ENCODE measurements at regions not wholly inside any gene's neighbourhood (a gene's known extent, or its start where the extent isn't known, plus 50 kb on each side); places are given as distances from the start of the nearest gene placed in this dataset.

GRCh38 chr6:2375443-2375842 lies 130.0 kb upstream of the GMDS start:
- H3K9me3 ChIP-seq (ENCODE audit: low read length) = no peaks in the 10 kb centered on the region
- no peaks in the 10 kb centered on the region for H3K79me2 ChIP-seq (ENCODE audit: insufficient read depth, low read length)
- no peak overlapping the region for H3K9ac ChIP-seq (ENCODE audit: low read length)
- H3K4me2 ChIP-seq (ENCODE audit: low read length) = no peak overlapping the region
- TF ChIP-seq CTCF (IDR thresholded peaks at IDR 0.05; ENCODE audit: low read length) (no peak), EZH2 (IDR thresholded peaks at IDR 0.05; ENCODE audit: borderline replicate concordance, low read length) (no peak)
- H4K20me1 ChIP-seq (ENCODE audit: insufficient read depth, low read length) = no peaks in the 10 kb centered on the region
- H2AFZ ChIP-seq (ENCODE audit: low read length) = no peak overlapping the region
- no peaks in the 10 kb centered on the region for H3K4me1 ChIP-seq (ENCODE audit: insufficient read depth, low read length, severe bottlenecking)
- H3F3A ChIP-seq (ENCODE audit: insufficient read depth, low read length) = no peaks in the 10 kb centered on the region
- H3K36me3 ChIP-seq (ENCODE audit: insufficient read depth, low read length) = no peaks in the 10 kb centered on the region
- no peak overlapping the region for H3K4me3 ChIP-seq (ENCODE audit: low read depth, low read length, poor library complexity, severe bottlenecking)
- H3K9me2 ChIP-seq (ENCODE audit: low read depth, low read length) = no peaks in the 10 kb centered on the region
- no peaks in the 10 kb centered on the region for H3K27me3 ChIP-seq (ENCODE audit: insufficient read depth, low read length)
- no peak overlapping the region for H3K27ac ChIP-seq (ENCODE audit: low read depth, low read length, poor library complexity, severe bottlenecking)

GRCh38 chr6:2369606-2370005 lies 124.2 kb upstream of the GMDS start:
- no peaks in the 10 kb centered on the region for H3K9me3 ChIP-seq (ENCODE audit: low read length)
- no peaks in the 10 kb centered on the region for H4K20me1 ChIP-seq (ENCODE audit: insufficient read depth, low read length)
- no peaks in the 10 kb centered on the region for H3K79me2 ChIP-seq (ENCODE audit: insufficient read depth, low read length)
- no peaks in the 10 kb centered on the region for H3K27me3 ChIP-seq (ENCODE audit: insufficient read depth, low read length)
- no peak overlapping the region for H3K4me2 ChIP-seq (ENCODE audit: low read length)
- H3K9me2 ChIP-seq (ENCODE audit: low read depth, low read length) = no peaks in the 10 kb centered on the region
- H3K4me1 ChIP-seq (ENCODE audit: insufficient read depth, low read length, severe bottlenecking) = no peaks in the 10 kb centered on the region
- no peak overlapping the region for H3K27ac ChIP-seq (ENCODE audit: low read depth, low read length, poor library complexity, severe bottlenecking)
- H3K36me3 ChIP-seq (ENCODE audit: insufficient read depth, low read length) = no peaks in the 10 kb centered on the region
- TF ChIP-seq EZH2 (IDR thresholded peaks at IDR 0.05; ENCODE audit: borderline replicate concordance, low read length) (no peak), CTCF (IDR thresholded peaks at IDR 0.05; ENCODE audit: low read length) (no peak)
- H3K9ac ChIP-seq (ENCODE audit: low read length) = no peak overlapping the region
- no peak overlapping the region for H2AFZ ChIP-seq (ENCODE audit: low read length)
- H3K4me3 ChIP-seq (ENCODE audit: low read depth, low read length, poor library complexity, severe bottlenecking) = no peak overlapping the region
- H3F3A ChIP-seq (ENCODE audit: insufficient read depth, low read length) = no peaks in the 10 kb centered on the region

GRCh38 chr6:2363211-2363610 lies 117.8 kb upstream of the GMDS start:
- Histone ChIP-seq H3K9me3 (ENCODE audit: low read length) (no peaks in the 10 kb centered on the region), H2AFZ (ENCODE audit: low read length) (no peak overlapping the region), H3K36me3 (ENCODE audit: insufficient read depth, low read length) (no peaks in the 10 kb centered on the region), H3K9ac (ENCODE audit: low read length) (no peak overlapping the region), H3K4me1 (ENCODE audit: insufficient read depth, low read length, severe bottlenecking) (no peaks in the 10 kb centered on the region), H3K4me2 (ENCODE audit: low read length) (no peak overlapping the region), H3K9me2 (ENCODE audit: low read depth, low read length) (no peaks in the 10 kb centered on the region), H3K27me3 (ENCODE audit: insufficient read depth, low read length) (no peaks in the 10 kb centered on the region), H3F3A (ENCODE audit: insufficient read depth, low read length) (no peaks in the 10 kb centered on the region), H3K79me2 (ENCODE audit: insufficient read depth, low read length) (no peaks in the 10 kb centered on the region), H3K27ac (ENCODE audit: low read depth, low read length, poor library complexity, severe bottlenecking) (no peak overlapping the region), H4K20me1 (ENCODE audit: insufficient read depth, low read length) (no peaks in the 10 kb centered on the region), H3K4me3 (ENCODE audit: low read depth, low read length, poor library complexity, severe bottlenecking) (no peak overlapping the region)
- no peak for TF ChIP-seq CTCF (IDR thresholded peaks at IDR 0.05; ENCODE audit: low read length)
- no peak for TF ChIP-seq EZH2 (IDR thresholded peaks at IDR 0.05; ENCODE audit: borderline replicate concordance, low read length)

All from OCI-LY1 (cell line).